Neural cell (in vitro differentiated cells): ENCODE measurements at regions not wholly inside any gene's neighbourhood (a gene's known extent, or its start where the extent isn't known, plus 50 kb on each side); places are given as distances from the start of the nearest gene placed in this dataset.

Source experiments
- H2AFZ ChIP-seq: fragments of 200-600, 300-800 bp; sonication (generic), shearing (Covaris generic); 2 replicates; pipeline ENCODE4 v1.6.0; 2014; ENCODE audit warnings: low read depth, mild to moderate bottlenecking, antibody characterized with exemption, low read length, moderate library complexity
- H3F3A ChIP-seq: fragments of 200-600 bp; shearing (Covaris generic); 2 replicates; pipeline ENCODE4 v1.6.1; 2016; ENCODE audit warnings: mild to moderate bottlenecking, moderate library complexity, mixed read lengths, antibody characterized with exemption, low read length; ENCODE audit not compliant: insufficient read depth, poor library complexity, severe bottlenecking
- H3K27ac ChIP-seq: fragments of 200-600, 300-800 bp; sonication (generic), shearing (Covaris generic); 2 replicates; pipeline ENCODE4 v1.5.1; 2014; ENCODE audit warnings: mild to moderate bottlenecking, low read length, moderate library complexity
- H3K27me3 ChIP-seq: fragments of 300-800, 200-600 bp; sonication (generic), shearing (Covaris generic); 2 replicates; pipeline ENCODE4 v1.6.0; 2014; ENCODE audit warnings: mild to moderate bottlenecking, low read depth, low read length, moderate library complexity; ENCODE audit not compliant: insufficient read depth
- H3K36me3 ChIP-seq: fragments of 300-800, 200-600 bp; sonication (generic), shearing (Covaris generic); 2 replicates; pipeline ENCODE4 v1.5.1; 2014; ENCODE audit warnings: mild to moderate bottlenecking, antibody characterized with exemption, low read length, moderate library complexity; ENCODE audit not compliant: insufficient read depth
- H3K4me2 ChIP-seq: fragments of 300-800, 200-600 bp; sonication (generic), shearing (Covaris generic); 2 replicates; pipeline ENCODE4 v1.6.0; 2014; ENCODE audit warnings: mild to moderate bottlenecking, low read length
- H3K4me3 ChIP-seq: fragments of 300-800, 200-600 bp; sonication (generic), shearing (Covaris generic); 2 replicates; pipeline ENCODE4 v1.5.1; 2014; ENCODE audit warnings: mild to moderate bottlenecking, low read length, moderate library complexity
- H3K79me2 ChIP-seq: fragments of 200-600 bp; shearing (Covaris generic); replicated peaks from 2 replicates; pipeline ENCODE4 v1.6.0; 2014; ENCODE audit warnings: mild to moderate bottlenecking, low read length, moderate library complexity; ENCODE audit not compliant: insufficient read depth
- H3K9ac ChIP-seq: fragments of 300-800, 200-600 bp; sonication (generic), shearing (Covaris generic); 2 replicates; pipeline ENCODE4 v1.6.1; 2016; ENCODE audit warnings: mild to moderate bottlenecking, low read length, mixed read lengths
- H3K9me2 ChIP-seq: fragments of 200-600 bp; shearing (Covaris generic); 2 replicates; pipeline ENCODE4 v1.6.1; 2016; ENCODE audit warnings: mild to moderate bottlenecking, low read length, mixed read lengths; ENCODE audit not compliant: insufficient read depth
- H3K9me3 ChIP-seq: fragments of 200-600, 300-800 bp; sonication (generic), shearing (Covaris generic); 2 replicates; pipeline ENCODE4 v1.6.1; 2016; ENCODE audit warnings: mild to moderate bottlenecking, mixed run types, low read length, moderate library complexity, mixed read lengths
- H4K20me1 ChIP-seq: fragments of 200-600 bp; shearing (Covaris generic); 2 replicates; pipeline ENCODE4 v1.6.1; 2016; ENCODE audit warnings: mild to moderate bottlenecking, mixed run types; ENCODE audit not compliant: insufficient read depth
- EP300 ChIP-seq: fragments of 450-650 bp; conservative IDR thresholded peaks from 2 replicates; pipeline ENCODE4 v1.6.1; 2014; ENCODE audit warnings: antibody characterized with exemption, mild to moderate bottlenecking, moderate library complexity; ENCODE audit not compliant: poor library complexity, severe bottlenecking
- EZH2 ChIP-seq: fragments of 200-600, 300-800 bp; shearing (Covaris generic), sonication (generic); IDR thresholded peaks from 2 replicates; pipeline ENCODE4 v1.6.1; 2014; ENCODE audit warnings: antibody characterized with exemption, low read length, borderline replicate concordance, mild to moderate bottlenecking; ENCODE audit not compliant: insufficient read depth, poor library complexity, severe bottlenecking
- MXI1 ChIP-seq: fragments of 450-650 bp; conservative IDR thresholded peaks from 2 replicates; pipeline ENCODE4 v1.6.1; 2014; ENCODE audit warnings: antibody characterized with exemption, mild to moderate bottlenecking; ENCODE audit not compliant: poor library complexity, severe bottlenecking
- POLR2AphosphoS5 ChIP-seq: IDR thresholded peaks from 2 replicates; pipeline ENCODE4 v1.6.1; 2012
- RAD21 ChIP-seq: fragments of 450-650 bp; conservative IDR thresholded peaks from 2 replicates; pipeline ENCODE4 v1.6.1; 2014; ENCODE audit warnings: antibody characterized with exemption, mild to moderate bottlenecking, moderate library complexity
- SMC3 ChIP-seq: fragments of 450-650 bp; conservative IDR thresholded peaks from 2 replicates; pipeline ENCODE4 v1.6.1; 2014; ENCODE audit warnings: antibody characterized with exemption, mild to moderate bottlenecking, moderate library complexity; ENCODE audit not compliant: poor library complexity
- TAF1 ChIP-seq: IDR thresholded peaks from 2 replicates; pipeline ENCODE4 v1.6.1; 2012; ENCODE audit warnings: low read depth
- TF ChIP-seq, protein P1 (sequence below): IDR thresholded peaks from 2 replicates; pipeline ENCODE4 v1.6.1; 2012; ENCODE audit warnings: borderline replicate concordance
- TF ChIP-seq, protein P2 (sequence below): fragments of 450-650 bp; IDR thresholded peaks from 2 replicates; pipeline ENCODE4 v1.5.1; 2014; ENCODE audit warnings: antibody characterized with exemption, mild to moderate bottlenecking, moderate library complexity; ENCODE audit not compliant: poor library complexity, severe bottlenecking

DNA sequence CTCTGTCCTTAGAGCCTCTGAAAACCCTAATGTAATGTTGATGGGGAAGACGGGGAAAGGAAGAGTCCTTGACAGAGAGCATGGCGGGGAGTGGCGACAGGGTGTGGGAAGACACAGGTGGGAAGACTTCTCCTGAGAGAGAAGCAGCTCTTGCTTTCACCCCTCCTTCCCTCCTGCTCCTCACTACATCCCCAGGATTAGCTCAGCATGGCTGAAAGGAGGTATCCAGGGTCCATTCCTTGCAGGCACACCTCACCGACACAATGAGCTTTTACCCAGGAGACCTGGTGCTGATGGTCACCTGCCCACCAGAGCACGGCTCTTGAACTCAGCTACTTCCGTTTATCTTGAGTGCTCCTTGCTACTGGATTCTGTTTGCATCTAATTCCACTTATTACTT is 469.3 kb downstream of the CDH26 start:
- H3K36me3 ChIP-seq, result no peaks in the 10 kb centered on the region
- H3K4me3 ChIP-seq, result no peak overlapping the region
- H3K79me2 ChIP-seq, result no peaks in the 10 kb centered on the region
- no peaks in the 10 kb centered on the region for H3K9me2 ChIP-seq
- no peak overlapping the region for H3K27ac ChIP-seq
- H3F3A ChIP-seq, result no peaks in the 10 kb centered on the region
- TF ChIP-seq MXI1 (no peak), EP300 (no peak), TAF1 (no peak), EZH2 (no peak)
- TF ChIP-seq, protein P1, sequence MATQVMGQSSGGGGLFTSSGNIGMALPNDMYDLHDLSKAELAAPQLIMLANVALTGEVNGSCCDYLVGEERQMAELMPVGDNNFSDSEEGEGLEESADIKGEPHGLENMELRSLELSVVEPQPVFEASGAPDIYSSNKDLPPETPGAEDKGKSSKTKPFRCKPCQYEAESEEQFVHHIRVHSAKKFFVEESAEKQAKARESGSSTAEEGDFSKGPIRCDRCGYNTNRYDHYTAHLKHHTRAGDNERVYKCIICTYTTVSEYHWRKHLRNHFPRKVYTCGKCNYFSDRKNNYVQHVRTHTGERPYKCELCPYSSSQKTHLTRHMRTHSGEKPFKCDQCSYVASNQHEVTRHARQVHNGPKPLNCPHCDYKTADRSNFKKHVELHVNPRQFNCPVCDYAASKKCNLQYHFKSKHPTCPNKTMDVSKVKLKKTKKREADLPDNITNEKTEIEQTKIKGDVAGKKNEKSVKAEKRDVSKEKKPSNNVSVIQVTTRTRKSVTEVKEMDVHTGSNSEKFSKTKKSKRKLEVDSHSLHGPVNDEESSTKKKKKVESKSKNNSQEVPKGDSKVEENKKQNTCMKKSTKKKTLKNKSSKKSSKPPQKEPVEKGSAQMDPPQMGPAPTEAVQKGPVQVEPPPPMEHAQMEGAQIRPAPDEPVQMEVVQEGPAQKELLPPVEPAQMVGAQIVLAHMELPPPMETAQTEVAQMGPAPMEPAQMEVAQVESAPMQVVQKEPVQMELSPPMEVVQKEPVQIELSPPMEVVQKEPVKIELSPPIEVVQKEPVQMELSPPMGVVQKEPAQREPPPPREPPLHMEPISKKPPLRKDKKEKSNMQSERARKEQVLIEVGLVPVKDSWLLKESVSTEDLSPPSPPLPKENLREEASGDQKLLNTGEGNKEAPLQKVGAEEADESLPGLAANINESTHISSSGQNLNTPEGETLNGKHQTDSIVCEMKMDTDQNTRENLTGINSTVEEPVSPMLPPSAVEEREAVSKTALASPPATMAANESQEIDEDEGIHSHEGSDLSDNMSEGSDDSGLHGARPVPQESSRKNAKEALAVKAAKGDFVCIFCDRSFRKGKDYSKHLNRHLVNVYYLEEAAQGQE, result no peak
- no peak overlapping the region for H2AFZ ChIP-seq
- no peak overlapping the region for H3K9ac ChIP-seq
- H3K9me3 ChIP-seq, result no peaks in the 10 kb centered on the region
- H3K4me2 ChIP-seq, result no peak overlapping the region
- no peaks in the 10 kb centered on the region for H4K20me1 ChIP-seq
- no peaks in the 10 kb centered on the region for H3K27me3 ChIP-seq

DNA sequence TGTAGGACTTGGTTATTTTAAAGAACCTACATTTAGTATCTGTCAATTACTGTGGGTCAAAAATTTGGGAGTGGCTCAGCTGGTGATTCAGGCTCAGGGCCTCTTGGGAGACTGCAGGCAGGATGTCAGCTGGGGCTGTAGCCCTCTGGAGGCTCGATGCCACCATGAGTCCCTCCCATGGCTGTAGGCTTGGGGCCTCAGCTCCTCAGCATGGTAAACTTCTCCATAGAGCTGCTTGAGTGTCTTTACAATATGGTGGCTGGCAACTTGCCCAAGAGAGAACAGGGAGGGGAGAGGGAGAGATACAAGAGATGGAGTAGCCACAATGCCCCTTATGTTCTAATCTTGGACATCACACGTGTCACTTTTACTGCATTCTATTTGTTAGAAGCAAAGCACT is 470.4 kb downstream of the CDH26 start:
- no peak for TF ChIP-seq EZH2
- TF ChIP-seq POLR2AphosphoS5, result no peak
- no peak for TF ChIP-seq SMC3
- TF ChIP-seq MXI1, result no peak
- TF ChIP-seq, protein P2, sequence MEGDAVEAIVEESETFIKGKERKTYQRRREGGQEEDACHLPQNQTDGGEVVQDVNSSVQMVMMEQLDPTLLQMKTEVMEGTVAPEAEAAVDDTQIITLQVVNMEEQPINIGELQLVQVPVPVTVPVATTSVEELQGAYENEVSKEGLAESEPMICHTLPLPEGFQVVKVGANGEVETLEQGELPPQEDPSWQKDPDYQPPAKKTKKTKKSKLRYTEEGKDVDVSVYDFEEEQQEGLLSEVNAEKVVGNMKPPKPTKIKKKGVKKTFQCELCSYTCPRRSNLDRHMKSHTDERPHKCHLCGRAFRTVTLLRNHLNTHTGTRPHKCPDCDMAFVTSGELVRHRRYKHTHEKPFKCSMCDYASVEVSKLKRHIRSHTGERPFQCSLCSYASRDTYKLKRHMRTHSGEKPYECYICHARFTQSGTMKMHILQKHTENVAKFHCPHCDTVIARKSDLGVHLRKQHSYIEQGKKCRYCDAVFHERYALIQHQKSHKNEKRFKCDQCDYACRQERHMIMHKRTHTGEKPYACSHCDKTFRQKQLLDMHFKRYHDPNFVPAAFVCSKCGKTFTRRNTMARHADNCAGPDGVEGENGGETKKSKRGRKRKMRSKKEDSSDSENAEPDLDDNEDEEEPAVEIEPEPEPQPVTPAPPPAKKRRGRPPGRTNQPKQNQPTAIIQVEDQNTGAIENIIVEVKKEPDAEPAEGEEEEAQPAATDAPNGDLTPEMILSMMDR, result no peak
- no peak for TF ChIP-seq RAD21
- no peak for TF ChIP-seq EP300
- TF ChIP-seq TAF1, result no peak
- TF ChIP-seq, protein P1, result no peak
- Histone ChIP-seq H3K27me3 (no peaks in the 10 kb centered on the region), H3K79me2 (no peaks in the 10 kb centered on the region), H3K36me3 (no peaks in the 10 kb centered on the region), H3K9me2 (no peaks in the 10 kb centered on the region), H3K9me3 (no peaks in the 10 kb centered on the region), H2AFZ (no peak overlapping the region), H3K4me3 (no peak overlapping the region), H3F3A (no peaks in the 10 kb centered on the region), H3K27ac (no peak overlapping the region), H3K4me2 (no peak overlapping the region), H3K9ac (no peak overlapping the region), H4K20me1 (no peaks in the 10 kb centered on the region)
